HCT116 (cell line): ENCODE measurements at regions not wholly inside any gene's neighbourhood (a gene's known extent, or its start where the extent isn't known, plus 50 kb on each side); places are given as distances from the start of the nearest gene placed in this dataset.

Experiments used
- ATAC-seq: fragments of 200-7000 bp; cut with Tn5 transposase; 2 replicates; pipeline ENCODE4 v1.9.1; 2020; ENCODE audit warnings: mild to moderate bottlenecking, moderate library complexity
- BruUV-seq: library from RNA; stranded (reverse); fragments of 400-500 nt; replicated peaks from 2 replicates; lab custom pipeline; 2021; lab: Mats Ljungman, UMichigan
- CTCF ChIA-PET: fragments of 300-600 bp; sonication (Branson Sonifier 250); formaldehyde crosslinking; loops from one replicate; lab custom pipeline; 2021; ENCODE audit warnings: antibody characterized with exemption; lab: Charles Lee
- POLR2A ChIA-PET: fragments of 300-600, 350-600 bp; sonication (Branson Sonifier 250); formaldehyde crosslinking; loops from one replicate; lab custom pipeline; 2021; ENCODE audit warnings: antibody characterized with exemption; lab: Charles Lee
- RAD21 ChIA-PET, 2 experiments: fragments of 300-600 bp; sonication (Branson Sonifier 250); formaldehyde crosslinking; loops; one replicate each; lab custom pipeline; 2023; ENCODE audit warnings: low total read pairs in 2 of 2; ENCODE audit not compliant: uncharacterized antibody in 2 of 2, unreplicated experiment in 2 of 2, low non-redundant PET in 1 of 2; lab: Charles Lee
- DNase-seq: peaks from one replicate; pipeline ENCODE4 v3.0.0-alpha.2; 2010; ENCODE audit warnings: low read depth, low spot score
- H2AFZ ChIP-seq: fragments of 200-600 bp; shearing (Covaris generic), sonication (generic); 2 replicates; pipeline ENCODE4 v1.6.1; 2017; ENCODE audit warnings: low read depth, mixed run types, mixed read lengths, antibody characterized with exemption, low read length; ENCODE audit not compliant: poor library complexity, severe bottlenecking
- H3K27ac ChIP-seq: 2 replicates; pipeline ENCODE4 v1.5.1; 2012; ENCODE audit warnings: low read depth, low read length
- H3K27me3 ChIP-seq: fragments of 200-600 bp; sonication (generic); 2 replicates; pipeline ENCODE4 v1.6.1; 2016; ENCODE audit warnings: mixed run types, low read length, mixed read lengths; ENCODE audit not compliant: insufficient read depth
- H3K36me3 ChIP-seq, 2 experiments: fragments of 200-500 bp in 1 of 2; fragments of 200-600 bp in 1 of 2; sonication (Bioruptor generic) in 1 of 2; sonication (generic) in 1 of 2; 2 replicates each; pipeline versions ENCODE4 v1.5.1 to v1.6.1; 2014 to 2016; ENCODE audit warnings: low read length in 2 of 2, inconsistent platforms in 1 of 2, mixed read lengths in 1 of 2, mixed run types in 1 of 2; ENCODE audit not compliant: insufficient read depth in 2 of 2, control insufficient read depth in 1 of 2
- H3K4me1 ChIP-seq, 2 experiments: fragments of 200-600 bp in 1 of 2; sonication (generic) in 1 of 2; 2 replicates each; pipeline versions ENCODE4 v1.5.1 to v1.6.1; 2012 to 2017; ENCODE audit warnings: low read length in 2 of 2, inconsistent platforms in 1 of 2, mild to moderate bottlenecking in 1 of 2, mixed read lengths in 1 of 2, mixed run types in 1 of 2, moderate library complexity in 1 of 2; ENCODE audit not compliant: insufficient read depth in 2 of 2, control insufficient read depth in 1 of 2
- H3K4me2 ChIP-seq: fragments of 200-600 bp; sonication (generic); 2 replicates; pipeline ENCODE4 v1.6.1; 2017; ENCODE audit warnings: mixed run types, low read length, mixed read lengths
- H3K4me3 ChIP-seq, 2 experiments: fragments of 200-600 bp in 1 of 2; sonication (generic) in 1 of 2; replicated peaks in 1 of 2; 2 replicates each; pipeline ENCODE4 v1.5.1; 2011 to 2016; ENCODE audit warnings: low read length in 2 of 2, control low read depth in 1 of 2, low read depth in 1 of 2, mild to moderate bottlenecking in 1 of 2, mixed read lengths in 1 of 2, mixed run types in 1 of 2
- H3K79me2 ChIP-seq: fragments of 200-600 bp; sonication (generic); 2 replicates; pipeline ENCODE4 v1.6.1; 2017; ENCODE audit warnings: mild to moderate bottlenecking, mixed run types, low read length, moderate library complexity, mixed read lengths; ENCODE audit not compliant: insufficient read depth
- H3K9ac ChIP-seq: fragments of 200-600 bp; sonication (generic); 2 replicates; pipeline ENCODE4 v1.6.1; 2016; ENCODE audit warnings: low read length, mixed read lengths
- H3K9me2 ChIP-seq: fragments of 200-600 bp; sonication (generic), shearing (Covaris generic); 2 replicates; pipeline ENCODE4 v1.6.1; 2017; ENCODE audit warnings: mixed run types, mild to moderate bottlenecking, moderate library complexity; ENCODE audit not compliant: insufficient read depth
- H3K9me3 ChIP-seq, 2 experiments: fragments of 200-500 bp in 1 of 2; fragments of 200-600 bp in 1 of 2; sonication (Bioruptor generic) in 1 of 2; sonication (generic) in 1 of 2; 2 replicates each; pipeline ENCODE4 v1.6.1; 2014 to 2017; ENCODE audit warnings: low read length in 2 of 2, mixed read lengths in 2 of 2, inconsistent platforms in 1 of 2, low read depth in 1 of 2, mild to moderate bottlenecking in 1 of 2, mixed run types in 1 of 2, moderate library complexity in 1 of 2; ENCODE audit not compliant: control insufficient read depth in 1 of 2, insufficient read depth in 1 of 2
- H4K20me1 ChIP-seq: fragments of 200-600 bp; sonication (generic), shearing (Covaris generic); 2 replicates; pipeline ENCODE4 v1.6.1; 2017; ENCODE audit warnings: mixed run types, mild to moderate bottlenecking, moderate library complexity; ENCODE audit not compliant: insufficient read depth
- ATF3 ChIP-seq: IDR thresholded peaks from 2 replicates; pipeline ENCODE4 v1.6.1; 2012
- ELF1 ChIP-seq: IDR thresholded peaks from 2 replicates; pipeline ENCODE4 v1.6.1; 2012; ENCODE audit warnings: low read depth, borderline replicate concordance
- JUND ChIP-seq: IDR thresholded peaks from 2 replicates; pipeline ENCODE4 v1.6.1; 2012
- POLR2A ChIP-seq: IDR thresholded peaks from 2 replicates; pipeline ENCODE4 v1.7.0; 2011; ENCODE audit warnings: borderline replicate concordance; ENCODE audit not compliant: insufficient read depth, insufficient read length; ENCODE audit errors: extremely low read depth
- POLR2AphosphoS5 ChIP-seq: IDR thresholded peaks from 2 replicates; pipeline ENCODE4 v1.6.1; 2011; ENCODE audit warnings: mild to moderate bottlenecking, low read depth, low read length, moderate library complexity
- RAD21 ChIP-seq: IDR thresholded peaks from 2 replicates; pipeline ENCODE4 v1.6.1; 2012; ENCODE audit warnings: low read depth, mild to moderate bottlenecking
- SIN3A ChIP-seq: IDR thresholded peaks from 2 replicates; pipeline ENCODE4 v1.6.1; 2012; ENCODE audit warnings: low read depth
- SP1 ChIP-seq: IDR thresholded peaks from 2 replicates; pipeline ENCODE4 v1.6.1; 2012; ENCODE audit warnings: low read depth
- SRF ChIP-seq: IDR thresholded peaks from 2 replicates; pipeline ENCODE4 v1.6.1; 2012; ENCODE audit warnings: low read depth
- YY1 ChIP-seq: IDR thresholded peaks from 2 replicates; pipeline ENCODE4 v1.6.1; 2011; ENCODE audit warnings: low read length, low read depth, moderate library complexity, mild to moderate bottlenecking; ENCODE audit not compliant: insufficient replicate concordance; ENCODE audit errors: extremely low read depth
- ZFX ChIP-seq: fragments of 450-650 bp; IDR thresholded peaks from 2 replicates; pipeline ENCODE4 v1.6.1; 2017
- ZNF274 ChIP-seq: fragments of 200-500 bp; sonication (Bioruptor generic); IDR thresholded peaks from 2 replicates; pipeline ENCODE4 v1.6.1; 2014; ENCODE audit warnings: mild to moderate bottlenecking, low read depth, low read length, inconsistent platforms
- intact Hi-C: fragments of 100-400 bp; cut with micrococcal nuclease; formaldehyde crosslinking; loops from 2 replicates; pipeline ENCODE4 v1.10.0; 2022
- TF ChIP-seq, protein P1 (sequence below): IDR thresholded peaks from 2 replicates; pipeline ENCODE4 v1.6.1; 2012; ENCODE audit warnings: low read depth

DNA sequence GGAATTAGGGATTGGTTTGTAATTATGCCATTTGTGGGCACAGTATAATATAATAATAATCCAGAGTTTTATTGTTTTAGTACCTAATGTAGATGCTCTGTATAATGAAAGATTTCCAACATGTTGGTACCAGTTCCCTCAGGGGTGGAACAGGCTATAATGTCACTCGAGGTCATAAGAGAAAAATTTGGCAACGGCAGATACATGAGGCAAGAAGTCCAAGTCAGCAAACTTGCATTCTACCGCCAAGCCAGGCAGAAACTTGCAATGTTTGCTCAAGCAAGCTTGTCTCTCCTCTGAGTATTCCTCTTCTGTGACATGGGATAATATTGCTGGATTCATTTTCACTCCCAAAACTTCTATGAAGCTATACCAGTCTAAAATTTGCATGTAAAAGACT is 520.0 kb upstream of the SALL3 start:
- no TSS peak for BruUV-seq
- ChIA-PET POLR2A (no interaction called here), RAD21 (no interaction called here), CTCF (no interaction called here)
- H3K9me2 ChIP-seq, result no peaks in the 10 kb centered on the region
- no peaks in the 10 kb centered on the region for H3K27me3 ChIP-seq
- H3K4me1 ChIP-seq, result no peaks in the 10 kb centered on the region
- ATAC-seq, result no peak
- H3K36me3 ChIP-seq, result no peaks in the 10 kb centered on the region
- H3K9me3 ChIP-seq, result peaks cover 0 to 5% of the 10 kb centered on the region in 2 experiments; a peak in 2 of 4 replicates
- no peaks in the 10 kb centered on the region for H4K20me1 ChIP-seq
- no peak for DNase-seq
- no peak overlapping the region for H3K9ac ChIP-seq
- no peak overlapping the region for H2AFZ ChIP-seq
- H3K4me3 ChIP-seq, result no peak overlapping the region
- H3K4me2 ChIP-seq, result no peak overlapping the region
- no peak overlapping the region for H3K27ac ChIP-seq
- intact Hi-C loops, result no loop called here
- no peaks in the 10 kb centered on the region for H3K79me2 ChIP-seq
- TF ChIP-seq YY1, result no peak
- no peak for TF ChIP-seq RAD21
- no peak for TF ChIP-seq SP1

DNA sequence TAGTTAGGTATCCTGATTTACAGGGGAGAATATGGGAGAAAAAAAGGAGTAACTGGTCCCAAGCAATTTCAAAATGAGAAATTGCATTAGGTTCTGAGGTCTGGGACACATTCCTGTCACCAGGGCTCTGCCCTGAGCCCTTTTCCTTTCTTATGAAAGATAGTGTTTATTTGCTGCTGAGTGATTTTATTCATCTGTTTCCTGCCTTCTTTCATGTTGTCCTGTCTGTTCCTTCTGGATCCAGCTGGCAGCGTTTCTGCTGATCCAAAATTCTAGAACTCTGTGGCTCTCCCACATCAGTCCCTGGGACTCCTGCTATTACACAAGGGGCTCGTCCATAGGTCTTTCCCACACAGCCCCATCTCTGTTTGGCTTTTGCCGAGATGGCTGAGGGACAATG is 519.1 kb upstream of the SALL3 start:
- CTCF ChIA-PET, result no interaction called here
- Histone ChIP-seq H3K4me3 (no peak overlapping the region), H3K27ac (no peak overlapping the region), H3K36me3 (no peaks in the 10 kb centered on the region), H3K9me3 (peaks cover 0 to under 1% of the 10 kb centered on the region in 2 experiments; a peak in 2 of 4 replicates), H4K20me1 (no peaks in the 10 kb centered on the region), H3K4me2 (no peak overlapping the region), H3K9me2 (no peaks in the 10 kb centered on the region), H3K79me2 (no peaks in the 10 kb centered on the region), H3K4me1 (no peaks in the 10 kb centered on the region), H2AFZ (no peak overlapping the region), H3K27me3 (no peaks in the 10 kb centered on the region), H3K9ac (no peak overlapping the region)
- DNase-seq (no peak), ATAC-seq (no peak)
- intact Hi-C loops, result no loop called here
- TF ChIP-seq ATF3 (no peak), RAD21 (no peak), ZFX (no peak), JUND (no peak), POLR2AphosphoS5 (no peak), SRF (no peak), ELF1 (no peak), SIN3A (no peak), ZNF274 (no peak), POLR2A (no peak)
- TF ChIP-seq, protein P1, sequence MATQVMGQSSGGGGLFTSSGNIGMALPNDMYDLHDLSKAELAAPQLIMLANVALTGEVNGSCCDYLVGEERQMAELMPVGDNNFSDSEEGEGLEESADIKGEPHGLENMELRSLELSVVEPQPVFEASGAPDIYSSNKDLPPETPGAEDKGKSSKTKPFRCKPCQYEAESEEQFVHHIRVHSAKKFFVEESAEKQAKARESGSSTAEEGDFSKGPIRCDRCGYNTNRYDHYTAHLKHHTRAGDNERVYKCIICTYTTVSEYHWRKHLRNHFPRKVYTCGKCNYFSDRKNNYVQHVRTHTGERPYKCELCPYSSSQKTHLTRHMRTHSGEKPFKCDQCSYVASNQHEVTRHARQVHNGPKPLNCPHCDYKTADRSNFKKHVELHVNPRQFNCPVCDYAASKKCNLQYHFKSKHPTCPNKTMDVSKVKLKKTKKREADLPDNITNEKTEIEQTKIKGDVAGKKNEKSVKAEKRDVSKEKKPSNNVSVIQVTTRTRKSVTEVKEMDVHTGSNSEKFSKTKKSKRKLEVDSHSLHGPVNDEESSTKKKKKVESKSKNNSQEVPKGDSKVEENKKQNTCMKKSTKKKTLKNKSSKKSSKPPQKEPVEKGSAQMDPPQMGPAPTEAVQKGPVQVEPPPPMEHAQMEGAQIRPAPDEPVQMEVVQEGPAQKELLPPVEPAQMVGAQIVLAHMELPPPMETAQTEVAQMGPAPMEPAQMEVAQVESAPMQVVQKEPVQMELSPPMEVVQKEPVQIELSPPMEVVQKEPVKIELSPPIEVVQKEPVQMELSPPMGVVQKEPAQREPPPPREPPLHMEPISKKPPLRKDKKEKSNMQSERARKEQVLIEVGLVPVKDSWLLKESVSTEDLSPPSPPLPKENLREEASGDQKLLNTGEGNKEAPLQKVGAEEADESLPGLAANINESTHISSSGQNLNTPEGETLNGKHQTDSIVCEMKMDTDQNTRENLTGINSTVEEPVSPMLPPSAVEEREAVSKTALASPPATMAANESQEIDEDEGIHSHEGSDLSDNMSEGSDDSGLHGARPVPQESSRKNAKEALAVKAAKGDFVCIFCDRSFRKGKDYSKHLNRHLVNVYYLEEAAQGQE, result no peak
- no TSS peak for BruUV-seq
- POLR2A ChIA-PET, result no interaction called here
- RAD21 ChIA-PET, result no interaction called here
